Activated T-cell treated with anti-CD3 and anti-CD28 coated beads, Interleukin-2, amount 50 U/mL, for 24 hours (primary cell): ENCODE measurements at regions not wholly inside any gene's neighbourhood (a gene's known extent, or its start where the extent isn't known, plus 50 kb on each side); places are given as distances from the start of the nearest gene placed in this dataset.
"Not testable (repeated sequence)": the region's sequence is repeated elsewhere in the genome, so short reads cannot be mapped to it uniquely, and the experiment has no call there.

Experiments
- DNase-seq: peaks from one replicate; pipeline ENCODE4 v3.0.0-alpha.2; 2020
- H3K27ac Mint-ChIP-seq: 2 replicates; pipeline ENCODE4 v1.8.0; 2020; ENCODE audit warnings: mild to moderate bottlenecking, mixed read lengths
- H3K27me3 Mint-ChIP-seq: 2 replicates; pipeline ENCODE4 v1.8.0; 2020; ENCODE audit warnings: mixed read lengths
- H3K36me3 Mint-ChIP-seq: 2 replicates; pipeline ENCODE4 v1.8.0; 2020; ENCODE audit warnings: low read depth, mixed read lengths
- H3K4me1 Mint-ChIP-seq: 2 replicates; pipeline ENCODE4 v1.8.0; 2020; ENCODE audit warnings: low read depth, mixed read lengths
- H3K4me3 Mint-ChIP-seq: 2 replicates; pipeline ENCODE4 v1.8.0; 2020; ENCODE audit warnings: mild to moderate bottlenecking, moderate library complexity, mixed read lengths
- H3K9me3 Mint-ChIP-seq: 2 replicates; pipeline ENCODE4 v1.8.0; 2020; ENCODE audit warnings: mixed read lengths

DNA sequence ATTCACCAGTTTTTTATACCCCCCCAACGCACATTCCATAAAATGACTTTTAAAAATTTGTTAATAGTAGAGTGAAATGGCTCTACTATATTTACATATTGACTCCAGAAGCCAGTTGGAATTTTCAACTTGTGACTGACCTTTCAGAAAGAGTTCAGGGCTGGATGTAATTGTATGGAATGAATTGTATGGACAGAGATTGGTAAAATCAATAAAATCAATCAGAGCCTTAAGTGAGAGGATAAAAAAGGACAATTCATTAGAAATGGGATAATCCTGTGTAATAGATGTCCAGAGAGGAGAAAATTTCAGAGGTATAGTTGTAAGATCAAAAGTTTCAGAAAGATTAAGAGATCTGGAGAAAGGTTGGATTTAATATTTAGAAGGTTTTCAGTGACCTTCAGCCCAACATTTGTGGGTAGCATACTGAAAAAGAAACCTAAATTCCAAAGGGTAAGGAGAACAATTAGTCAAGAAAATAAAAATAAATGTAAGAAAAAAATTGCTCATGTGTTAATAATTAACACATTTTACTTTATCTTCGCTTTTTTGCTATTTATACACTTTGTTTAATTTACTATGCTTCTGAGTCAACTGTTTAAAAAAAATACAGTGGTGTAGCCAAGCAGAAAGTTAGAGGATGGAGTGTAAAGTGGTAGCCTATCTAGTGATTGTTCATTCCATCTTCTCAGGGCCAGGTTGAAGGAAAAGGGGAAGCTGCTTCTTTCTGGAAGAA lies 385.4 kb upstream of the TMEFF2 start:
- Mint-ChIP-seq H3K36me3 (no peaks in the 10 kb centered on the region), H3K27me3 (no peaks in the 10 kb centered on the region), H3K9me3 (no peaks in the 10 kb centered on the region), H3K4me1 (no peaks in the 10 kb centered on the region), H3K4me3 (no peak overlapping the region), H3K27ac (no peak overlapping the region)
- no peak for DNase-seq

- Mint-ChIP-seq H3K4me1 (no peaks in the 10 kb centered on the region), H3K36me3 (no peaks in the 10 kb centered on the region), H3K4me3 (no peak overlapping the region), H3K9me3 (no peaks in the 10 kb centered on the region), H3K27me3 (no peaks in the 10 kb centered on the region), H3K27ac (no peak overlapping the region)
- no peak for DNase-seq
Observed at GRCh38 chr2:192578780-192579179, 384.0 kb upstream of the TMEFF2 start.

DNA sequence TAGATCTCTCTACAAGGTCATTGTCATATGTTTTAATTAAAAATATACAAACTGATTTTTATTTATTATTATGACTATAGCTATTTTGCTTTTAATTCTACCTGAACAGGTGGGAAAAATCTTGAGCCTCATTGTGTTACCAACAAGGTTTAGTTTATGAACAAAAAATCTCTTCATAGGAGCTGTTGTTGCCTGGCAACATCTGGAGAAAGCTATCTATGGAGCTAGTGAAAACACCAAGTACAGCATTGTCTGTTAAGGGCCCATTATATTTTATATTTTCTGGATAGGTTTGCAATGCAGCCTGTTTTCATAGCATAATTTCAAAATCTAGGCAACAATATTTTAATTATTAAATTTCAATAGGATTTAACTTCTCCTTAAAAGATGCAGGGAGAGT lies 383.0 kb upstream of the TMEFF2 start:
- no peaks in the 10 kb centered on the region for H3K27me3 Mint-ChIP-seq
- no peaks in the 10 kb centered on the region for H3K9me3 Mint-ChIP-seq

GRCh38 chr2:192574552-192574951 lies 379.8 kb upstream of the TMEFF2 start:
- Mint-ChIP-seq H3K27me3 (no peaks in the 10 kb centered on the region), H3K4me3 (no peak overlapping the region), H3K27ac (no peak overlapping the region), H3K9me3 (no peaks in the 10 kb centered on the region), H3K36me3 (no peaks in the 10 kb centered on the region), H3K4me1 (no peaks in the 10 kb centered on the region)
- DNase-seq = no peak

More for the DNA sequence above, 383.0 kb upstream of the TMEFF2 start:
- Mint-ChIP-seq H3K36me3 (no peaks in the 10 kb centered on the region), H3K27ac (no peak overlapping the region), H3K4me3 (no peak overlapping the region), H3K4me1 (no peaks in the 10 kb centered on the region)
- DNase-seq = no peak

DNA sequence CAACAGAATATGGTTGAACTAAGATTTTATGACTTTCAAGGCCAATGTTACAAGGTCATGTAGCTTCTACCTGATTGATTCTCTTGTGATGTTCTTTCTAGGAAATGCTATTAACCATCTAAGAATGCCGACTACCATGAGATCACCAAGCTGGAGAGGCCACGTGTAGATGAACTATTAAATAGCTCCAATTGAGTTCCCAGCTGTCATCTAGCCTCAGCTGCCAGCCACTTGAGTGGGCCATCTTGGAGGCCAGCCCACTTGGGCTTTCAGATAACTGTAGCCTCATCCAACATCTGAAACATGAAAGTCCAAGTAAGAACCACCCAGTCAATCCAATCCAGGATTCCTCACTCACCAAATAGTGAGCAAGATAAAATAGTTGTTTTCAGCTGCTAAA lies 376.9 kb upstream of the TMEFF2 start:
- no peaks in the 10 kb centered on the region for H3K4me1 Mint-ChIP-seq
- no peak overlapping the region for H3K4me3 Mint-ChIP-seq
- no peaks in the 10 kb centered on the region for H3K36me3 Mint-ChIP-seq
- no peaks in the 10 kb centered on the region for H3K27me3 Mint-ChIP-seq
- H3K9me3 Mint-ChIP-seq = no peaks in the 10 kb centered on the region
- H3K27ac Mint-ChIP-seq = no peak overlapping the region
- no peak for DNase-seq

GRCh38 chr2:192570788-192571187 lies 376.1 kb upstream of the TMEFF2 start:
- Mint-ChIP-seq H3K27me3 (no peaks in the 10 kb centered on the region), H3K36me3 (no peaks in the 10 kb centered on the region), H3K27ac (no peak overlapping the region), H3K9me3 (no peaks in the 10 kb centered on the region), H3K4me3 (no peak overlapping the region), H3K4me1 (no peaks in the 10 kb centered on the region)
- no peak for DNase-seq

DNA sequence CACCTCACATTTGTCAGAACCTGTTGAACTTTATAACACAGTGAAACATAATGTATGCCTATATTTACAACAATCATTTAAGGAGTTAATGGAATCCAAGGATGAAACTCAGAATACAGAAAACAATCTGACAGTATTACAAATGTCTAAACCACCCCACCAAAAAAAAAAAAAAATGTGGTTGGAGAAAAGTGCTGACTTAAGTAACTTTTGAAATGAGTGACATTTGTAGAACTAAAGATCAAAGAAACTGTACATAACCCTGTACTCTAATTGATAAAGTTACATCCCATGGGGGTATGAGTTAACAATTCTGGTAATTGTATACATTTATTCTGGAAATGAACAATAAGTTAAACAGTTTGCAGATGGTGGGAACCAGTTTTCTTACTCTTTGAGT lies 372.1 kb upstream of the TMEFF2 start:
- DNase-seq = no peak
- no peaks in the 10 kb centered on the region for H3K27me3 Mint-ChIP-seq
- H3K36me3 Mint-ChIP-seq = no peaks in the 10 kb centered on the region
- H3K4me1 Mint-ChIP-seq = no peaks in the 10 kb centered on the region
- H3K4me3 Mint-ChIP-seq = no peak overlapping the region
- no peaks in the 10 kb centered on the region for H3K9me3 Mint-ChIP-seq
- no peak overlapping the region for H3K27ac Mint-ChIP-seq

DNA sequence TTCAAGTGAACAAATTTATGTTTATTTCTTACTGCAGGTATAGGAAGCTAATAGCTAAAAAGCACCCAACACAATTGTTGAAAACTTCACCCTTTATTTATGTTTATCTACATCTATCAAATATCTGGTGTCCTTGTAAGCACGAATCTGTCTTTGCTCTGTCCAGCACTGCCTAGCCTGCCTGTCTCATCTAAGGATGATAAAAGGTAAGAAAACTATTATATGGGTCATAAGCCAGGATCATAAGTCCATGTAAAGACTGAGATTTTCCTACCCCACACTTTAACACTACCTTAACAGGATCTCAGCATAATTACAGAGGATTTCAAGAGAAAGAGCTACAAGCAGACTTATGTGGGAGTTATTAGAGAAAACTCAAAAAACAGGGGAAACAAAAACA lies 365.6 kb upstream of the TMEFF2 start:
- Mint-ChIP-seq H3K9me3 (no peaks in the 10 kb centered on the region), H3K4me3 (no peak overlapping the region), H3K36me3 (no peaks in the 10 kb centered on the region), H3K4me1 (no peaks in the 10 kb centered on the region), H3K27me3 (no peaks in the 10 kb centered on the region), H3K27ac (no peak overlapping the region)
- DNase-seq = no peak

DNA sequence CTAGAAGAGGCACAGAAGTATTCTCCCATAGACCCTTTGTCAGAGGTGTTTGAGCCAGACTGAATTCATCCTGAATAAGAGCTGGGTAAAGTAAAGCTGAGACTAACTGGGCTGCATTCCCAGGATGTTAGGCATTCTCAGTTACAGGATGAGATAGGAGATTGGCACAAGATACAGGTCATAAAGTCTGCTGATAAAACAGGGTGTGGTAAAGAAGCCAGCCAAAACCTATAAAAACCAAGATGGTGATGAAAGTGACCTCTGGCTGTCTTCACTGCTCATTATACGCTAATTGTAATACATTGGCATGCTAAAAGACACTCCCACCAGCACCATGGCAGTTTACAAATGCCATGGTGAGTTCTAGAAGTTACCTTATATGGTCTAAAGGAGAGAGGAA lies 364.9 kb upstream of the TMEFF2 start:
- Mint-ChIP-seq H3K27me3 (no peaks in the 10 kb centered on the region), H3K4me1 (no peaks in the 10 kb centered on the region), H3K27ac (no peak overlapping the region), H3K4me3 (no peak overlapping the region), H3K9me3 (no peaks in the 10 kb centered on the region), H3K36me3 (no peaks in the 10 kb centered on the region)
- no peak for DNase-seq

GRCh38 chr2:192558637-192559036 lies 363.9 kb upstream of the TMEFF2 start:
- no peaks in the 10 kb centered on the region for H3K4me1 Mint-ChIP-seq
- H3K4me3 Mint-ChIP-seq = no peak overlapping the region
- no peaks in the 10 kb centered on the region for H3K27me3 Mint-ChIP-seq
- H3K27ac Mint-ChIP-seq = no peak overlapping the region
- no peaks in the 10 kb centered on the region for H3K36me3 Mint-ChIP-seq
- H3K9me3 Mint-ChIP-seq = no peaks in the 10 kb centered on the region
- DNase-seq = no peak

DNA sequence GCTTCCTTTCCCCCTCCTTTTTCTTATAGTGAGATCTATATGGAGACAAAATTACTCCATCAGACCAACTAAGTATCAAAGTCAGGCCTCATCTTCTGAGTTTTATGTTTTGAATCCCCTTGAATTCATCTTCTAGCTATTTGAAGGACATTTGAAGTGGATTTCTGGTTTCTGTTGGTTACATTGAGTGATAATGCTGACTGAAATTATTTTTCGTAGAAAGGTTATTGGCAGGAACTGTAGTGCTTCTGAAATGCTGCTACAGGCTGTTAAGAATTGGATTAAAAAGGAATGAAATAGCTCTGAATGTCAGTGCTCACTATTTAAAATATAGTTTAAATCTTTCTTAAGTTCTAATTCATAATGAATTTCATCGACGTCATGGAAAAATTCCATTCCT lies 361.0 kb upstream of the TMEFF2 start:
- H3K27me3 Mint-ChIP-seq = no peaks in the 10 kb centered on the region
- no peaks in the 10 kb centered on the region for H3K36me3 Mint-ChIP-seq
- H3K27ac Mint-ChIP-seq = no peak overlapping the region
- H3K9me3 Mint-ChIP-seq = no peaks in the 10 kb centered on the region
- no peak for DNase-seq
- H3K4me3 Mint-ChIP-seq = no peak overlapping the region
- no peaks in the 10 kb centered on the region for H3K4me1 Mint-ChIP-seq

DNA sequence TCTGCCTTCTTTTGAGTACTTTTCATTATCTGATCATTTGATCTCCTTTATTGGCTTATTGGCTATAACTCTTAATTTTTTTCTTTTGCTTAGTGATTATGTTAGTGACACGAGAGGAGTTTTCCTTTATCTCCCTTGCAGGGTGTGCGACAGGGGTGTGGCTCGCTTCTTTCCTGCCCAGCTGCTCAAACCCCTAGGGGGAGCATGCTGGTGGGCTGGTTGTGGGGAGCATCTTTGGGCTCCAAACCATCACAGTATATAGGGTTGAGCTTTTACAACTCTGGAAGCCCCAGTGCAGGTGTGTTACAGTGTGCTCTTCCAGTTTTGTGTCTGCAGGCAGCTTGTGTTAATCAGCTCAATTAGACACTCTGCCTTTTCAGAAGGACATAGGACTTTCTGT lies 357.0 kb upstream of the TMEFF2 start:
- Mint-ChIP-seq H3K27me3 (no peaks in the 10 kb centered on the region), H3K36me3 (no peaks in the 10 kb centered on the region), H3K4me3 (no peak overlapping the region), H3K4me1 (no peaks in the 10 kb centered on the region), H3K9me3 (no peaks in the 10 kb centered on the region), H3K27ac (no peak overlapping the region)
- DNase-seq = no peak

DNA sequence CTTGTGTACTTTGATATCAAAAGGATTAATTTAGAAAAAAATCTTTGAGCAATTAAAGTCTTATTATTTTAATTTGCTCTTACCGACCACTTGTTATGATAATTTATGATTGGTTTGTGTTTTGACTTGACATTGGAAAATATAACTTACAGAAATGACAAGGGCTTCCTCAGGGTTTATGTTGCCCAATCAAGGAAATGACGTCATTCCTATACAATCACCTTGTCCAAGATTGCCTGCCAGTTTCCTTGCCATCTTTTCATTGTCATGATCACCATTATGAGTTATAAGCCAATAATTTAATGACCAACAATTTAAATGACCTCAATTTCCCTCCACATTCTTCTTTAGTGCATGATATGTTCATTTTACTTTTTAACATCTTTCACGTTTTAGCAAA lies 351.8 kb upstream of the TMEFF2 start:
- Mint-ChIP-seq H3K4me3 (no peak overlapping the region), H3K4me1 (no peaks in the 10 kb centered on the region), H3K9me3 (no peaks in the 10 kb centered on the region), H3K27ac (no peak overlapping the region), H3K27me3 (no peaks in the 10 kb centered on the region), H3K36me3 (no peaks in the 10 kb centered on the region)
- DNase-seq = no peak

DNA sequence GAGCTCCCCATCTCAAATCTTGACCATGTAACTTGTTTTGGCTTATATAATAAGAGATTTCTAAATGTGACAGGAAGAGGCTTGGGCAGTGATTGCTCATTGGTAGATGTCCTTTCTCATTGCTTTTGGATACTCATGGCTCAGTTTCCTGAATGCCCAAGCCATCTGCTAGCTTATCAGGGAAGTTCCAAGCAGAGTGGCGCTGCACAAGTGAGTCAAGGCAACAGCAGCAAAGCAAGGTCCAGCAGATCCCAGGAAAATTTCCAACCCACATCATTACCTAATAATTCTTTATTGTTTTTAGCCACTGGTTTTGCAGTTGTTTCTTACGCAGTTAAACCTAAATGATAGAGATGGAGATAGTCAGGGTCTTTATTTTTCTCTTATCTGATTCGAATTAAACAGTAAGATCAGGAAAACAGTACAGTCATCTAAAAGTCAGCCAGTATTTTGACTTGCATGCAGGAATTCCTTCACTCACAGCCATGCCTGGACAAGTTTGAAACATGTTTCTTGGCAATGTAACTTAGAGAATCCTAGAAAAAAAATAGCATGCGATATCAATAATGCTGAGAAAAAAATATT lies 349.7 kb upstream of the TMEFF2 start:
- no peak overlapping the region for H3K27ac Mint-ChIP-seq
- DNase-seq = no peak
- no peaks in the 10 kb centered on the region for H3K36me3 Mint-ChIP-seq
- H3K4me1 Mint-ChIP-seq = no peaks in the 10 kb centered on the region
- no peak overlapping the region for H3K4me3 Mint-ChIP-seq
- no peaks in the 10 kb centered on the region for H3K27me3 Mint-ChIP-seq
- no peaks in the 10 kb centered on the region for H3K9me3 Mint-ChIP-seq

- DNase-seq, H3K4me3 Mint-ChIP-seq, H3K27ac Mint-ChIP-seq, H3K4me1 Mint-ChIP-seq, H3K27me3 Mint-ChIP-seq, H3K9me3 Mint-ChIP-seq, H3K36me3 Mint-ChIP-seq: not testable (repeated sequence)
Observed at GRCh38 chr2:192542148-192543066, 347.7 kb upstream of the TMEFF2 start.
